MM.1S (cell line): ENCODE measurements at regions not wholly inside any gene's neighbourhood (a gene's known extent, or its start where the extent isn't known, plus 50 kb on each side); places are given as distances from the start of the nearest gene placed in this dataset.
"Not testable (repeated sequence)": the region's sequence is repeated elsewhere in the genome, so short reads cannot be mapped to it uniquely, and the experiment has no call there.

ENCODE experiments used
- DNase-seq: peaks from one replicate; pipeline ENCODE4 v3.0.0-alpha.2; 2015
- H2AFZ ChIP-seq: fragments of 300-600 bp; sonication (generic); 2 replicates; pipeline ENCODE4 v1.6.0; 2016; ENCODE audit warnings: antibody characterized with exemption, low read length
- H3F3A ChIP-seq: fragments of 300-600 bp; sonication (generic); 2 replicates; pipeline ENCODE4 v1.6.1; 2016; ENCODE audit warnings: mild to moderate bottlenecking, antibody characterized with exemption, low read length, moderate library complexity, mixed read lengths; ENCODE audit not compliant: insufficient read depth
- H3K27ac ChIP-seq: fragments of 300-600 bp; sonication (generic); 2 replicates; pipeline ENCODE4 v1.5.1; 2016; ENCODE audit warnings: mild to moderate bottlenecking, low read length
- H3K27me3 ChIP-seq: fragments of 300-600 bp; sonication (generic); replicated peaks from 2 replicates; pipeline ENCODE4 v1.6.0; 2016; ENCODE audit warnings: low read length; ENCODE audit not compliant: insufficient read depth
- H3K36me3 ChIP-seq: fragments of 300-600 bp; sonication (generic); replicated peaks from 2 replicates; pipeline ENCODE4 v1.6.1; 2016; ENCODE audit warnings: mild to moderate bottlenecking, low read length, mixed read lengths; ENCODE audit not compliant: insufficient read depth
- H3K4me1 ChIP-seq: fragments of 300-600 bp; sonication (generic); 2 replicates; pipeline ENCODE4 v1.6.1; 2016; ENCODE audit warnings: low read length, mixed read lengths
- H3K4me2 ChIP-seq: fragments of 300-600 bp; sonication (generic); 2 replicates; pipeline ENCODE4 v1.6.0; 2016; ENCODE audit warnings: low read depth, low read length
- H3K4me3 ChIP-seq: fragments of 300-600 bp; sonication (generic); 2 replicates; pipeline ENCODE4 v1.5.1; 2016; ENCODE audit warnings: low read length, mixed read lengths
- H3K79me2 ChIP-seq: fragments of 300-600 bp; sonication (generic); 2 replicates; pipeline ENCODE4 v1.6.1; 2016; ENCODE audit warnings: mixed run types, low read length, mixed read lengths
- H3K9ac ChIP-seq: fragments of 300-600 bp; sonication (generic); 2 replicates; pipeline ENCODE4 v1.6.1; 2016; ENCODE audit warnings: low read length, mixed read lengths
- H3K9me2 ChIP-seq: fragments of 300-600 bp; sonication (generic); replicated peaks from 2 replicates; pipeline ENCODE4 v1.6.1; 2016; ENCODE audit warnings: mild to moderate bottlenecking, low read length, mixed read lengths; ENCODE audit not compliant: insufficient read depth
- H3K9me3 ChIP-seq: fragments of 300-600 bp; sonication (generic); replicated peaks from 2 replicates; pipeline ENCODE4 v1.6.1; 2016; ENCODE audit warnings: mild to moderate bottlenecking, low read length, mixed read lengths; ENCODE audit not compliant: insufficient read depth
- H4K20me1 ChIP-seq: fragments of 300-600 bp; sonication (generic); 2 replicates; pipeline ENCODE4 v1.6.1; 2016; ENCODE audit warnings: mild to moderate bottlenecking, low read length, moderate library complexity, mixed read lengths; ENCODE audit not compliant: insufficient read depth
- CTCF ChIP-seq: fragments of 300-600 bp; sonication (generic); IDR thresholded peaks from 2 replicates; pipeline ENCODE4 v1.5.1; 2016; ENCODE audit warnings: antibody characterized with exemption, low read length, mixed read lengths
- EZH2 ChIP-seq: fragments of 300-600 bp; sonication (generic); optimal IDR thresholded peaks from 2 replicates; pipeline ENCODE3; 2017; ENCODE audit warnings: low read depth, mild to moderate bottlenecking, antibody characterized with exemption, low read length, mixed read lengths
- EZH2phosphoT487 ChIP-seq: fragments of 300-600 bp; sonication (generic); IDR thresholded peaks from 2 replicates; pipeline ENCODE4 v1.6.1; 2018; ENCODE audit warnings: antibody characterized with exemption, low read length

GRCh38 chr4:107432451-107432850 lies 287.6 kb downstream of the PAPSS1 start:
- Histone ChIP-seq H3K9me2 (no peaks in the 10 kb centered on the region), H3K9ac (no peak overlapping the region), H3K27me3 (no peaks in the 10 kb centered on the region), H3K79me2 (no peaks in the 10 kb centered on the region), H3K4me3 (no peak overlapping the region), H2AFZ (no peak overlapping the region), H3K9me3 (no peaks in the 10 kb centered on the region), H3K4me1 (peaks cover 16% of the 10 kb centered on the region), H3K36me3 (no peaks in the 10 kb centered on the region), H3K27ac (no peak overlapping the region), H3K4me2 (no peak overlapping the region), H3F3A (peaks cover 6% of the 10 kb centered on the region), H4K20me1 (no peaks in the 10 kb centered on the region)
- TF ChIP-seq EZH2phosphoT487: no peak
- TF ChIP-seq CTCF: no peak
- no peak for TF ChIP-seq EZH2
- DNase-seq: no peak

GRCh38 chr4:107423677-107424405 lies 296.2 kb downstream of the PAPSS1 start:
- no peaks in the 10 kb centered on the region for H3K36me3 ChIP-seq
- no peak overlapping the region for H3K4me2 ChIP-seq
- TF ChIP-seq EZH2 (no peak), CTCF (no peak), EZH2phosphoT487 (no peak)
- H3K27ac ChIP-seq: no peak overlapping the region
- DNase-seq: no peak
- no peak overlapping the region for H3K4me3 ChIP-seq
- no peaks in the 10 kb centered on the region for H3K9me2 ChIP-seq
- no peaks in the 10 kb centered on the region for H3K27me3 ChIP-seq
- H3K79me2 ChIP-seq: no peaks in the 10 kb centered on the region
- no peak overlapping the region for H2AFZ ChIP-seq
- H3K9ac ChIP-seq: no peak overlapping the region
- no peaks in the 10 kb centered on the region for H3K4me1 ChIP-seq
- no peaks in the 10 kb centered on the region for H4K20me1 ChIP-seq
- H3K9me3 ChIP-seq: no peaks in the 10 kb centered on the region
- H3F3A ChIP-seq: no peaks in the 10 kb centered on the region

DNA sequence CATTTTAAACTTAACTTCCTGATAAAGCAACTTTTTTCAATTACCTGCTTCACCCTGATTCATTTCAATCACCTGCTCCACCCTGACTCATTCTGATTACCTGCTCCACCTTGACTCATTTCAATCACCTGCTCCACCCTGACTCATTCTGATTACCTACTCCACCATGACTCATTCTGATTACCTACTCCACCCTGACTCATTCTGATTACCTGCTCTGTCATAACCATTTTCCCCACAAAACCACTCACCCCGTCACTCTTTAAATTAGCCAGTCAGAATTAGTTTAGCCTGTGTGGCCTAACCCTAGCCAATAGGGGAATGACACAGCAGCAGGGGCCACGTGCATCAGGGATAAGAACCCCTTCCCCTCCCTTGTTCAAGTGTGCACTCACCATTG lies 300.5 kb downstream of the PAPSS1 start:
- H3K9me2 ChIP-seq, H3K27ac ChIP-seq, H3K4me3 ChIP-seq, H3K36me3 ChIP-seq, H3K9ac ChIP-seq, H3K4me1 ChIP-seq, H4K20me1 ChIP-seq, H3K27me3 ChIP-seq, H3K4me2 ChIP-seq, H3K9me3 ChIP-seq, H3K79me2 ChIP-seq, H3F3A ChIP-seq, H2AFZ ChIP-seq, DNase-seq: not testable (repeated sequence)

DNA sequence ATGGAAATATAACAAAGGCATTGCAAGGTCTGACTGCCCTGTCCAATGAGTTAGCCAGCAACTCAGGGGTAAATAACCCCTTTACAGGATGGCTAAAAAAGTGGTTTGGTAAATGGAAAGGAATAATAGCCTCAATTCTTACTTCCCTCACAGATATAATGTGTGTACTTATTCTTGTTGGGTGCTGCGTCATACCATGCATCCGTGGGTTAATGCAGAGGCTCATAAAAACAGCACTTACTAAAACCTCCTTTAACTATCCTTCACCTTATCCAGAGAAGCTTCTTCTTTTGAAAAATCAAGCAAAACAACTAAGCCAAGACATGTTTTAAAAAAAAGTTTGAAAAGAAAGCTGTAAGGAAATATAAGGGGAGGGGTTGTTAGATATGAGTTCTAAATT lies 301.0 kb downstream of the PAPSS1 start:
- Histone ChIP-seq H3K4me1 (no peaks in the 10 kb centered on the region), H3K9ac (no peak overlapping the region), H3K9me3 (no peaks in the 10 kb centered on the region), H3K4me3 (no peak overlapping the region), H3K27ac (no peak overlapping the region), H3K36me3 (no peaks in the 10 kb centered on the region), H3K4me2 (no peak overlapping the region), H2AFZ (no peak overlapping the region), H3K79me2 (no peaks in the 10 kb centered on the region), H3K9me2 (no peaks in the 10 kb centered on the region), H3F3A (no peaks in the 10 kb centered on the region), H4K20me1 (no peaks in the 10 kb centered on the region), H3K27me3 (no peaks in the 10 kb centered on the region)
- TF ChIP-seq EZH2phosphoT487 (no peak), CTCF (no peak), EZH2 (no peak)
- DNase-seq: no peak

- H3K79me2 ChIP-seq, H3F3A ChIP-seq, H3K4me2 ChIP-seq, H3K9ac ChIP-seq, H3K36me3 ChIP-seq, H2AFZ ChIP-seq, H3K9me3 ChIP-seq, DNase-seq, H3K27me3 ChIP-seq, H3K27ac ChIP-seq, H3K4me3 ChIP-seq, H3K4me1 ChIP-seq, H3K9me2 ChIP-seq, H4K20me1 ChIP-seq: not testable (repeated sequence)
These were observed 304.5 kb downstream of the PAPSS1 start for GRCh38 chr4:107415490-107415889.

GRCh38 chr4:107409872-107410271 lies 310.2 kb downstream of the PAPSS1 start:
- H2AFZ ChIP-seq, H3K27me3 ChIP-seq, H3K27ac ChIP-seq, H3K36me3 ChIP-seq, H3K4me3 ChIP-seq, H3K9ac ChIP-seq, H3K9me2 ChIP-seq, H3K4me2 ChIP-seq, DNase-seq, H3K9me3 ChIP-seq, H3F3A ChIP-seq, H4K20me1 ChIP-seq, H3K79me2 ChIP-seq, H3K4me1 ChIP-seq: not testable (repeated sequence)
